Activated T-helper 2 cell treated with anti-CD3 and anti-CD28 coated beads, Interferon-gamma antibody, Interleukin-2, Interleukin-4, amounts not matched to agents 10 μg/mL and 5 μg/mL and 100 μg/mL, durations not matched to agents 14 hours and 24 hours and 36 hours (primary cell): ENCODE measurements at regions not wholly inside any gene's neighbourhood (a gene's known extent, or its start where the extent isn't known, plus 50 kb on each side); places are given as distances from the start of the nearest gene placed in this dataset.

Source experiments
- DNase-seq: peaks from one replicate; pipeline ENCODE4 v3.0.0; 2021; ENCODE audit warnings: low spot score
- H3K27ac Mint-ChIP-seq: one replicate; pipeline ENCODE4 v1.8.0; 2021; ENCODE audit warnings: mixed read lengths
- H3K27me3 Mint-ChIP-seq: one replicate; pipeline ENCODE4 v1.8.0; 2021; ENCODE audit warnings: low read depth, mixed read lengths
- H3K36me3 Mint-ChIP-seq: one replicate; pipeline ENCODE4 v1.8.0; 2021; ENCODE audit warnings: low read depth, mixed read lengths
- H3K4me1 Mint-ChIP-seq: one replicate; pipeline ENCODE4 v1.8.0; 2021; ENCODE audit warnings: low read depth, mixed read lengths
- H3K4me3 Mint-ChIP-seq: one replicate; pipeline ENCODE4 v1.8.0; 2021; ENCODE audit warnings: low read depth, mild to moderate bottlenecking, moderate library complexity, mixed read lengths
- H3K9me3 Mint-ChIP-seq: one replicate; pipeline ENCODE4 v1.8.0; 2021; ENCODE audit warnings: mixed read lengths
- intact Hi-C: fragments of 100-400 bp; cut with micrococcal nuclease; formaldehyde crosslinking; loops from one replicate; pipeline ENCODE4 v1.15.1; 2023

- no peak overlapping the region for H3K27ac Mint-ChIP-seq
- H3K27me3 Mint-ChIP-seq = no peaks in the 10 kb centered on the region
- H3K36me3 Mint-ChIP-seq = no peaks in the 10 kb centered on the region
- H3K4me3 Mint-ChIP-seq = no peak overlapping the region
- no peaks in the 10 kb centered on the region for H3K9me3 Mint-ChIP-seq
- no peaks in the 10 kb centered on the region for H3K4me1 Mint-ChIP-seq
- intact Hi-C loops = no loop called here
- DNase-seq = no peak
Observed at GRCh38 chr12:63400718-63401117, 249.7 kb upstream of the AVPR1A start.

GRCh38 chr12:63400318-63400717 is 249.3 kb upstream of the AVPR1A start:
- H3K4me3 Mint-ChIP-seq = no peak overlapping the region
- no peaks in the 10 kb centered on the region for H3K4me1 Mint-ChIP-seq
- H3K27me3 Mint-ChIP-seq = no peaks in the 10 kb centered on the region
- intact Hi-C loops = no loop called here
- H3K36me3 Mint-ChIP-seq = no peaks in the 10 kb centered on the region
- H3K27ac Mint-ChIP-seq = no peak overlapping the region
- DNase-seq = no peak
- no peaks in the 10 kb centered on the region for H3K9me3 Mint-ChIP-seq

GRCh38 chr12:63397807-63398206 is 246.8 kb upstream of the AVPR1A start:
- intact Hi-C loops = no loop called here
- no peaks in the 10 kb centered on the region for H3K36me3 Mint-ChIP-seq
- no peak overlapping the region for H3K27ac Mint-ChIP-seq
- H3K27me3 Mint-ChIP-seq = no peaks in the 10 kb centered on the region
- no peak for DNase-seq
- H3K4me3 Mint-ChIP-seq = no peak overlapping the region
- no peaks in the 10 kb centered on the region for H3K4me1 Mint-ChIP-seq
- H3K9me3 Mint-ChIP-seq = no peaks in the 10 kb centered on the region

- DNase-seq = no peak
- Mint-ChIP-seq H3K4me3 (no peak overlapping the region), H3K4me1 (no peaks in the 10 kb centered on the region), H3K36me3 (no peaks in the 10 kb centered on the region), H3K27me3 (no peaks in the 10 kb centered on the region), H3K9me3 (no peaks in the 10 kb centered on the region), H3K27ac (no peak overlapping the region)
- intact Hi-C loops = no loop called here
Observed at GRCh38 chr12:63396135-63396534, 245.1 kb upstream of the AVPR1A start.

- DNase-seq = no peak
- intact Hi-C loops = no loop called here
- Mint-ChIP-seq H3K9me3 (no peaks in the 10 kb centered on the region), H3K36me3 (no peaks in the 10 kb centered on the region), H3K4me3 (no peak overlapping the region), H3K4me1 (no peaks in the 10 kb centered on the region), H3K27ac (no peak overlapping the region), H3K27me3 (no peaks in the 10 kb centered on the region)
Observed at GRCh38 chr12:63394983-63395382, 244.0 kb upstream of the AVPR1A start.

GRCh38 chr12:63394349-63394748 is 243.3 kb upstream of the AVPR1A start:
- DNase-seq = no peak
- Mint-ChIP-seq H3K27me3 (no peaks in the 10 kb centered on the region), H3K36me3 (no peaks in the 10 kb centered on the region), H3K4me3 (no peak overlapping the region), H3K4me1 (no peaks in the 10 kb centered on the region), H3K27ac (no peak overlapping the region), H3K9me3 (no peaks in the 10 kb centered on the region)
- intact Hi-C loops = no loop called here

GRCh38 chr12:63389211-63389610 is 238.2 kb upstream of the AVPR1A start:
- Mint-ChIP-seq H3K4me3 (no peak overlapping the region), H3K9me3 (no peaks in the 10 kb centered on the region), H3K4me1 (no peaks in the 10 kb centered on the region), H3K27me3 (no peaks in the 10 kb centered on the region), H3K27ac (no peak overlapping the region), H3K36me3 (no peaks in the 10 kb centered on the region)
- intact Hi-C loops = no loop called here
- no peak for DNase-seq

GRCh38 chr12:63387771-63388170 is 236.8 kb upstream of the AVPR1A start:
- no peak overlapping the region for H3K27ac Mint-ChIP-seq
- intact Hi-C loops = no loop called here

GRCh38 chr12:63382930-63383329 is 231.9 kb upstream of the AVPR1A start:
- Mint-ChIP-seq H3K9me3 (no peaks in the 10 kb centered on the region), H3K27ac (no peak overlapping the region), H3K36me3 (no peaks in the 10 kb centered on the region), H3K27me3 (no peaks in the 10 kb centered on the region), H3K4me3 (no peak overlapping the region), H3K4me1 (no peaks in the 10 kb centered on the region)
- no peak for DNase-seq
- intact Hi-C loops = no loop called here

More at GRCh38 chr12:63387771-63388170, 236.8 kb upstream of the AVPR1A start:
- no peak overlapping the region for H3K4me3 Mint-ChIP-seq
- no peaks in the 10 kb centered on the region for H3K36me3 Mint-ChIP-seq
- no peaks in the 10 kb centered on the region for H3K27me3 Mint-ChIP-seq
- no peak for DNase-seq
- no peaks in the 10 kb centered on the region for H3K4me1 Mint-ChIP-seq
- no peaks in the 10 kb centered on the region for H3K9me3 Mint-ChIP-seq

- Mint-ChIP-seq H3K27ac (no peak overlapping the region), H3K4me1 (no peaks in the 10 kb centered on the region), H3K4me3 (no peak overlapping the region), H3K27me3 (no peaks in the 10 kb centered on the region), H3K9me3 (peaks cover 7% of the 10 kb centered on the region), H3K36me3 (no peaks in the 10 kb centered on the region)
- intact Hi-C loops = no loop called here
- no peak for DNase-seq
Observed at GRCh38 chr12:63362791-63363190, 211.8 kb upstream of the AVPR1A start.

GRCh38 chr12:63362166-63362565 is 211.2 kb upstream of the AVPR1A start:
- intact Hi-C loops = no loop called here
- Mint-ChIP-seq H3K27ac (no peak overlapping the region), H3K4me1 (no peaks in the 10 kb centered on the region), H3K27me3 (no peaks in the 10 kb centered on the region), H3K9me3 (peaks cover 1% of the 10 kb centered on the region), H3K4me3 (no peak overlapping the region), H3K36me3 (no peaks in the 10 kb centered on the region)
- DNase-seq = no peak

- H3K9me3 Mint-ChIP-seq = no peaks in the 10 kb centered on the region
- intact Hi-C loops = no loop called here
- DNase-seq = no peak
- no peaks in the 10 kb centered on the region for H3K36me3 Mint-ChIP-seq
- H3K27me3 Mint-ChIP-seq = no peaks in the 10 kb centered on the region
- no peaks in the 10 kb centered on the region for H3K4me1 Mint-ChIP-seq
- no peak overlapping the region for H3K27ac Mint-ChIP-seq
- no peak overlapping the region for H3K4me3 Mint-ChIP-seq
Observed at GRCh38 chr12:63354969-63355368, 204.0 kb upstream of the AVPR1A start.

GRCh38 chr12:63353559-63353958 is 202.6 kb upstream of the AVPR1A start:
- no peak overlapping the region for H3K4me3 Mint-ChIP-seq
- H3K9me3 Mint-ChIP-seq = no peaks in the 10 kb centered on the region
- intact Hi-C loops = no loop called here
- no peaks in the 10 kb centered on the region for H3K27me3 Mint-ChIP-seq
- no peaks in the 10 kb centered on the region for H3K36me3 Mint-ChIP-seq
- H3K27ac Mint-ChIP-seq = no peak overlapping the region
- DNase-seq = no peak
- no peaks in the 10 kb centered on the region for H3K4me1 Mint-ChIP-seq

- intact Hi-C loops = no loop called here
- Mint-ChIP-seq H3K36me3 (no peaks in the 10 kb centered on the region), H3K27me3 (no peaks in the 10 kb centered on the region), H3K4me3 (no peak overlapping the region), H3K4me1 (no peaks in the 10 kb centered on the region), H3K27ac (no peak overlapping the region), H3K9me3 (no peaks in the 10 kb centered on the region)
- no peak for DNase-seq
Observed at GRCh38 chr12:63351370-63351769, 200.4 kb upstream of the AVPR1A start.
